ENCODE measurements at regions not wholly inside any gene's neighbourhood (a gene's known extent, or its start where the extent isn't known, plus 50 kb on each side); places are given as distances from the start of the nearest gene placed in this dataset.
"Not testable (repeated sequence)": the region's sequence is repeated elsewhere in the genome, so short reads cannot be mapped to it uniquely, and the experiment has no call there.

DNA sequence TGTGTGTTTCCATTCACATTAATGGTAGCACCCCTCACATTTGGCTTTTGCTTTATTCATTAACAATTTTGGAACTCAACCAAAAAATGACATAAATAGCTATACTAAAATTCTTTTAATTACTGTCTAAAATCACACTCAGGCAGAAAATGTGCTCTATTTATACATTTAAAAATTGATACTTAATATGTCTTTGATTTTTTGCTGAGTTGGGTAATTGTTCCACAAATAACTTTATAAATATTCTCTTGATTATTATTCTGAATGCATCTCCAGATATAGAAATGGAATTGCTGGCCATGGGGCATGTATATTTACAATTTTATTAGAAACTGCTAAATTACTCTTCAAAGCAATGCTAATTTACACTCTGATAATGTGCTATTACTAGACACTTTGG lies 658.7 kb upstream of the CHRM3 start:
- no peak for DNase-seq

DNA sequence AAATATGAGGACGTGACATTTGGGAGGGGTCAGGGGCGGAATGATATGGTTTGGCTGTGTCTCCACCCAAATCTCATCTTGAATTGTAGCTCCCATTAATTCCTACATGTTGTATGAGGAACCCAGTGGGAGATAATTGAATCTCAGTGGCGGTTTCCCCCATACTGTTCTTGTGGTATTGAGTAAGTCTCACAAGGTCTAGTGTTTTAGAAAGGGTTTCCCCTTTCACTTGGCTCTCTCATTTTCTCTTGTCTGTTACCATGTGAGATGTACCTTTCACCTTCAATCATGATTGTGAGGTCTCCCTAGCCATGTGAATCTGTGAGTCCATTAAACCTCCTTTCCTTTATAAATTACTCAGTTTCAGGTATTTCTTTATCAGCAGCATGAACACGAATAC lies 663.6 kb upstream of the CHRM3 start:
- DNase-seq, result no peak

DNA sequence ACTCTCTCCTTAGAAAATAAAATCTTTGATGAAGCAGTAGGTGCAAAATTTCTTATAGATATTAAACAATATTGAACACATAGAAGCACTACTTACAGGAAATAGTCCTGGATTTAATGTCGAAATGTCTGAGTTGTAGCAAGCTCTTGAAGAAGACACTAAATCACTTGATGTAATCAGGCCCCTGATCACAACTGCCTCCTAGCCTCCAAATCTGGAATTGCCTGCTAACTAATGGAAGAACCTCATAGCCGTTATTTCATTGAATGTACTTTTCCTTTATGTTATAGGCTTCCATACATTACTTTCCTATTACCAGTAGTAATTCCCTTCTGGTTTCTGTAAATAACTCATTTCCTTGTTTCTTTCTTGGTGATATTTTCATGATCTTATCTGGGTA lies 675.7 kb upstream of the CHRM3 start:
- no peak for DNase-seq

DNA sequence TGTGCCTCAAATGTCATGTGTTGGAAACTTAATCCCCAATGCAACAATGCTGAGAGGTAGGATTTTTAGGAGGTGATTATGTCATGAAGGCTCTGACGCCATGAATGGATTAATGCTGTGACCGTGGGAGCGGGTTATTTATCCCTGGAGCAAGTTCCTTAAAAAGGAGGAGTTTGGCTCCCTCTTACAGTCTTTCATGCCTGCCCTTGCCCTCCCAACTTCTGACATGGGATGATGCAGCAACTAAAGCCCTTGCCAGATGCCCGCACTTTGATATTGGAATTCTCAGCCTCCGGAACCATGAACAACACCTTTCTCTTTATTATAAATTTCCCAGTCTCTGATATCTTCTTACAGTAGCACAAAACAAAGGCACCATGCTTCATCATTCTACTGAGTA lies 685.3 kb upstream of the CHRM3 start:
- no peak for DNase-seq

DNA sequence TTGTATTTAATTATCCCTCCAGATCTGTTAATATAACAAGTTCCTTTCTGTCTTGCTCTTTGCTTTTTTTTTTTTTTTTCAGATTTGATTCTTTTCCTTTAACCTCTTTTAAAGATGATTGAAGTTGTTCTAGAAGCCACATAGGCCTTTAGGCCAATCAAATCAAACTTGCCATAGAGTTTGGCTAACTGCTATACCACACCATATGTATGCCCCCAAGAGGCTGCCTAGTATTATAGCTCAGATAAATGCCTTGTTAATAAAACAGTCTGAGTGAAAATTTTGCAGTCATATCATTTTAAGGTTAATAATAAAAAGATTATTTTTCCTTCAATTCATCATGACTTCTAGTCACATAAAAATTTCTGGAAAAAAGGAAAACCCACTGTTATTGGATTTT lies 696.0 kb upstream of the CHRM3 start:
- DNase-seq, result no peak

DNA sequence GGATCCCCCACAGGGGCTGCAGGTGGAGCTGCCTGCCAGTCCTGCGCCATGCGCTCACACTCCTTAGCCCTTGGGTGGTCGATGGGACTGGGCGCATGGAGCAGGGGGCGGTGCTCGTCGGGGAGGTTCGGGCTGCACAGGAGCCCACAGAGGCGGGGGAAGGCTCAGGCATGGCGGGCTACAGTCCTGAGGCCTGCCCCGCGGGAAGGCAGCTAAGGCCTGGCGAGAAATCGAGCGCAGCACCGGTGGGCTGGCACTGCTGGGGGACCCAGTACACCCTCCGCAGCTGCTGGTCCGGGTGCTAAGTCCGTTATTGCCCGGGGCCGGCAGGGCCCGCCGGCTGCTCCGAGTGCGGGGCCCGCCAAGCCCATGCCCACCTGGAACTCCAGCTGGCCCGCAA lies 701.8 kb upstream of the CHRM3 start:
- DNase-seq, result not testable (repeated sequence)

DNA sequence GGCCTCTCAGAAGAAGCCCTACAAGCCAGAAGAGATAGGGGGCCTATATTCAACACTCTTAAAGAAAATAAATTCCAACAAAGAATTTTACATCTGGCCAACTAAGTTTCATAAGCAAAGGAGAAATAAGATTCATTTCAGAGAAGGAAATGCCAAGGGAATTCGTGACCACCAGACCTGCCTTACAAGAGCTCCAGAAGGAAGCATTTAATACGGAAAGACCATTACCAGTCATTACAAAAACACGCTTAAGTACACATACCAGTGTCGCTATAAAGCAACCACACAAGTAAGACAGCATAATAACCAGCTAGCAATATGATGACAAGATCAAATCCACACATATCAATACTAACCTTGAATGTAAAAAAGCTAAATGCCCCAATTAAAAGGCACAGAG lies 704.9 kb upstream of the CHRM3 start:
- no peak for DNase-seq

DNA sequence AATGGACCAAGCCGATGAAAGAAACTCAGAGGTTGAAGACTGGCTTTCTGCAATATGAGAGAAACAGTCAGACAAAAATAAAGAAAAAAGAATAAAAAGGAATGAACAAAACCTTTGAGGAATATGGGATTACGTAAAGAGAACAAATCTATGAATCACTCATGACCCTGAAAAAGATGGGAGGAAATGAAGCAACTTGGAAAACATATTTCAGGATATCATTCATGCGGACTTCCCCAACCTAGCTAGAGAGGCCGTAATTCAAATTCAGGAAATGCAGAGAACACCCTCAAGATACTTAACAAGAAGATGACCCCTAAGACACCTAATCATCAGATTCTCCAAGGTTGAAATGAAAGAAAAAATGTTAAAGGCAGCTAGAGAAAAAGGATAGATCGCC lies 705.3 kb upstream of the CHRM3 start:
- no peak for DNase-seq

- no peak for DNase-seq
Measured at GRCh38 chr1:238677567-238677966, 708.8 kb upstream of the CHRM3 start.

GRCh38 chr1:238675221-238675620 lies 711.1 kb upstream of the CHRM3 start:
- no peak for DNase-seq

DNA sequence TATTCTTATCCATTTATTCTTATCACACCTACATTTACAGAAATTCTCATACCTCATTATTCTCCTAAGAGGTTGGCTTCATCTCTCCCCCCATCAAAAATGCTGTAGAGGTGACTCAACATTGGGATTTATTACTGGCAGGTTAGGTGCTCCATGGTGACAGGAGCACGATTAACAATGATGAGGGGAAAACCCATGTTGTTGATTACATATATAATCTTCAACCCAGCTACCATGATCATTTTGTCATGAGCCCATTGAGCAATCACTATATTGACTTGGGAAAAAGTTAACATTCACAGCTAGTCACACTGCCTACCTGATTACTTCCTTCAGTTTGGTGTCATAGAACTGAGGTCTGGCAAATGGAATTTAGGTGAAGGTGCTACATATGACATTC lies 712.1 kb upstream of the CHRM3 start:
- DNase-seq, result no peak

GRCh38 chr1:238673561-238673960 lies 712.8 kb upstream of the CHRM3 start:
- no peak for DNase-seq

DNA sequence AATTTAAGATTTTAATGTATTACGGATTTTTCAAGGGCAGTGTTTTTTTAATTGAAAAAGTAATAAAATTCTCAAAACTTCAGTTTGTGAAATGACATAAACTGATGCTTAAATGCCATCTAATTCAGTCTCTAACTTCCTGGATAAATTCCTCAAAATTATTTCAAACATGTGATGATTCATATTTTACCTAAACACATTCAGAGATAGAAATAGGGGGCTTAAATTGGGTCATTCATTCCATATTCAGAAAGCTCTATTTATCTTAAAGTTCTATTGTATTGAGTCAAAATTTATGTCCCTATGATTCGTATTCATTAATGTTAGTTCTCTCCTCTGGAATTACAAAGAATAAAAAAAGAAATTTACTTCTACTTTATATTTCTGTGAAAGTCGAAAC lies 713.6 kb upstream of the CHRM3 start:
- no peak for DNase-seq

- DNase-seq, result no peak
Measured at GRCh38 chr1:238672262-238672661, 714.1 kb upstream of the CHRM3 start.

DNA sequence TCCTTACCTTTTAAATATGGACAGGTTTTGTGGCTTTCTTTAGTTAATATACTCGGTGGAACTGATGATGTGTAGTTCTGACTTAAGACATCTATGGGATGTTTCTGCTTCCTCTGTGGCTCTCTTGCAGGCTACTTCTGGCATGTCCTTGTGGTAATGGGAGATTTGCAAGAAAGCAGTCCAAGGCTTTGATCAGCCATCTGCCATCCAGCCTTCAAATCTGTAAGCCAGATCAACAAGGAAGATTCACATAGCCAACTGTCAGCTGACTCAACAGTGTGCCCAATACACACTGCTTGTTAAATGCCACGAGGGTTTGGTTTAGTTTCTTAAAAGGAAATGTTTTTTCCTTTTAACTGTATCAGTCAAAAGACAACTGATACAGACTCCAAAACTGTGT lies 722.2 kb upstream of the CHRM3 start:
- DNase-seq, result no peak

DNA sequence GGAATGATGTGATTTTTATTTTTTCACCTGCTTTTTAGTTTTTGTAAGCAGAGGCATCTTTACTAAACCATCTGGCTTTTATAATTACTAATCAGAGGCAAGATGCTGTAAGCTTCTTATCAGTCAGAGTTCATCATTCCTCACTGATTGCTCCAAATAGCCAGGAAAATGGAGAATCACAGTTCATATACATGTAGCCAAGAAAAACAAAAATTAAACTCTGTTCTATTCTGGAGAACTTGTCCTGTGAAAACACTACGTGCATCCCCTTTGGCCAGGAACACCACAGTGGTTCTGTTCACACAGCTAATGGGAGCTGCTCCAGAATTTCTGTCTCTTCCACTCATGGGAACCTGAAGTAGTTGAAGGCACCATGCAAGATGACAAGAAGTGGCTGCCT lies 725.5 kb upstream of the CHRM3 start:
- no peak for DNase-seq

- DNase-seq, result no peak
Measured at GRCh38 chr1:238658763-238659162, 727.6 kb upstream of the CHRM3 start.

DNA sequence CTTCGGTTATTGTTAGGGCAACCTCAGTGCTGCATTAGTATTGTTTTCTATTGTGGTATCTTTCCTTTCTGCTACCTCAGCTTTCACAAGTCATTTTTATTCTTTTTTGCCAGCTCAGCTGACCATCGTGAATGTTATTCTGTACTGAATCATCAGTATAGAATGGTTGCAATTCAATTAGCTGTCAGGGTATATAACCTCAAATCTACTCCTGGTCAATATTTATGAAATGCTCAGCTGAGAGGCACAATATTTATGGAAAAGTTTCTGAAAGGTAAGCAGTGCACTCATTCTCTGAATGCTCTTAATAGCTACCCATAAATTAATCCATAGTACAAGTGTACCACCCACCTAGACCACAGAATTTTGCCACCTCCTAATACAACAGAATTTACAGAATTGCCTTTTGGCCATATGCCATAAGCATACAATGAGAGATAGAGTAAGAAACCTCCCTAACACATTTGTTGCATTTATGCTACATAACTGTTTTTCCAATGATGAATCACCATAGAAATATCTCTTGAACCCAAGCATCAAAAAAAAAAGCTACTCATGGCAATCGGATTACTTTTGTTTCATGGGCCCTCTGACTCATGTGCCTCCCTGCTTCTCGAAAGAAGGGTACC lies 732.6 kb upstream of the CHRM3 start:
- DNase-seq, result no peak

- DNase-seq, result no peak
Measured at GRCh38 chr1:238652346-238652968, 733.9 kb upstream of the CHRM3 start.

GRCh38 chr1:238649200-238649599 lies 737.2 kb upstream of the CHRM3 start:
- DNase-seq, result no peak

DNA sequence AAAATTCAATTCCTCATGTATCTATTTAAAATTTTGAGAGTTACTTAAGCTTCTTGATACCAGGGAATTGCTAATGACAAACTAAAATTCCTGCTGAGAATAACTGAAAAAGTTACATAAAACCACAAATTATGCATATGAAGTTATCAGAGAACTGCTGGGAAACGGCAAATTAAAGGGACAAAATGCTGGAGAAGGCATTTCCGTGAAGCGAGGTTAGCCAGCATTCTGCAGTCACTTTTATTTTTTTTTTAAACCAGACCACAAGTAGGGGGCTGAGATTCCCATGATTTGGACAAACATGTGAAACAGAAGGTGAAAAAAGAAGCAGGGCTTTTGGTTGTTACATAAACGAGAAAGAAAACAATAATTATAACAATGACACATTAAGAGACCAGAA lies 737.6 kb upstream of the CHRM3 start:
- DNase-seq, result no peak

DNA sequence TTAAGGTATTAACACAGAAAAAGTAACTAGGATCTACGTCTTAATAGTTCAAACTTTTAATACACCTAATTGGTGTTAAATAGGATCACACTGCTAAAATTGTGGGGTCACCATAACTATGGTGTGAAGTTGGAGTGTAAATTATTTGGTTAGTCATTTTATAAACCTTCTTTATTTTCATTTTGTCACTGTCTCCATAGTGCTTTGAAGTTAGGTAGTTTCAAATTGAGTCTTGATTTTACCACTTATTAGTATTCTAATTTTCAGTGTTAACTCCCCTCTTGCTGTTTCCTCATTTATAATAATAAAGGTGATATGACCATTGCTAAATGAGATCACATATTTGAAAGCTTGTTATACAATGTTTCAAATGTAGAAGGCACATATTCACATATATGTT lies 738.1 kb upstream of the CHRM3 start:
- DNase-seq, result no peak

- DNase-seq, result no peak
Measured at GRCh38 chr1:238647877-238648276, 738.5 kb upstream of the CHRM3 start.

GRCh38 chr1:238642231-238642630 lies 744.1 kb upstream of the CHRM3 start:
- DNase-seq, result no peak

- no peak for DNase-seq
Measured at GRCh38 chr1:238639861-238640260, 746.5 kb upstream of the CHRM3 start.
